GM18526 (cell line): ENCODE measurements at regions not wholly inside any gene's neighbourhood (a gene's known extent, or its start where the extent isn't known, plus 50 kb on each side); places are given as distances from the start of the nearest gene placed in this dataset.

Experiments
- POLR2A ChIP-seq: IDR thresholded peaks from 3 replicates; pipeline ENCODE4 v1.6.1; 2011; ENCODE audit not compliant: insufficient read length; ENCODE audit errors: extremely low read depth

GRCh38 chr2:118689033-118689432, 158.4 kb downstream of the EN1 start:
- no peak for TF ChIP-seq POLR2A

DNA sequence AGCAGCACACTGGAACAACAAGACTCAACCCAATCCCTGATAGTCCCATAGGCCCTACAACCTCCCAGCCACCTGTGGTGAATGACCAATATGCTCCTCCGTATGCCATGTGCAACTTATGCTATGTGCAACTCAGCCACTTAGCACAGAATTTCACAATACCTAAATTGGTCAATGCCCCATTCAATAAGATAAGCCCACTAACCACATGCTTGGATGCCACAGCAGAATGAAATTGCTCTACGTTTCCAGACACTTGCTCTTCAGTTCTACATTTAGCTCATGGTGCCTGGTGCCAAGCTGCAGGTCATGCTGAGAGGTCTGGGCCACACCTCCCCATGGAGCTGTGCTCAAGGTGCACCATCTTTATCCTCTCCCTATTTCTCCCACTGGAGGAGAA, 159.8 kb downstream of the EN1 start:
- TF ChIP-seq POLR2A = no peak

GRCh38 chr2:118687192-118687591, 160.3 kb downstream of the EN1 start:
- no peak for TF ChIP-seq POLR2A

GRCh38 chr2:118686346-118686745, 161.1 kb downstream of the EN1 start:
- no peak for TF ChIP-seq POLR2A

DNA sequence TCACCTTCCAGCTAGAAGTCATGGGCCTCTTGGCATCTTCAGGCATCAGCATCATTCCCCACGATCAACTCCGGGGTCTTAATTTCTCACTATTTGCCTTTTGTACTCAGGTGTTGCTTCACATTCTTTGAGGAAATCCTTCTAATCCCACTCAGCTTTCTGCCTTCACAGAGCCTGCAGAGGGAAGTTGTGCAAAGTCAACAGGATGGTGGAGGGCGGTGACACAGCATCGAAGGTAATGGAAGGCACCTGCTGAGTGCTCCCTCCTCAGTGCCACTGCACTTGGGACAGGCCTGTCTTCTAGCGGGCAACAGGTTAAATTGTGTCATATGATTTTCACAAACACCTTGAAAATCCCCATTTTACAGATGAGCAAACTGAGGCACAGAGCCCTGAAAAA, 164.0 kb downstream of the EN1 start:
- no peak for TF ChIP-seq POLR2A

GRCh38 chr2:118678985-118679384, 168.5 kb downstream of the EN1 start:
- TF ChIP-seq POLR2A = no peak

DNA sequence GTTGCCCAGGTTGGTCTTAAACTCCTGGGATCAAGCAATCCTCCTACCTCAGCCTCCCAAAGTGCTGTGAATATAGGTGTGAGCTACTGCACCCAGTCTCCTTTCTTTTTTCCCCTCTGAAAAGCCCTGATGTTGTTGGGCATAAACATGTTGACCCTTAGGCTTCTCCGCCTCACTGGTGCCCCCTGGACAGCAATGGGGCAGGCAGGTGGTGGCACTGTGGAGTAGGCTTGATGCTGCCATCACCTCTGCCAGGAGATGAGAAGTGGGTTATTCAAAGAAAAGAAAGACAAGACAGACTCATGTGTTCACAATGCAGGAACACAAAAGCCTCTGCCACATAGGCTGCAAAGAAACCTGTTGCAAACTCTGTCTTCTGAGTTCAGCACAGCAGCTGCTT, 169.9 kb downstream of the EN1 start:
- TF ChIP-seq POLR2A = no peak

- TF ChIP-seq POLR2A = no peak
Measured at GRCh38 chr2:118675531-118675930, 171.9 kb downstream of the EN1 start.

- no peak for TF ChIP-seq POLR2A
Measured at GRCh38 chr2:118672571-118673158, 174.8 kb downstream of the EN1 start.

DNA sequence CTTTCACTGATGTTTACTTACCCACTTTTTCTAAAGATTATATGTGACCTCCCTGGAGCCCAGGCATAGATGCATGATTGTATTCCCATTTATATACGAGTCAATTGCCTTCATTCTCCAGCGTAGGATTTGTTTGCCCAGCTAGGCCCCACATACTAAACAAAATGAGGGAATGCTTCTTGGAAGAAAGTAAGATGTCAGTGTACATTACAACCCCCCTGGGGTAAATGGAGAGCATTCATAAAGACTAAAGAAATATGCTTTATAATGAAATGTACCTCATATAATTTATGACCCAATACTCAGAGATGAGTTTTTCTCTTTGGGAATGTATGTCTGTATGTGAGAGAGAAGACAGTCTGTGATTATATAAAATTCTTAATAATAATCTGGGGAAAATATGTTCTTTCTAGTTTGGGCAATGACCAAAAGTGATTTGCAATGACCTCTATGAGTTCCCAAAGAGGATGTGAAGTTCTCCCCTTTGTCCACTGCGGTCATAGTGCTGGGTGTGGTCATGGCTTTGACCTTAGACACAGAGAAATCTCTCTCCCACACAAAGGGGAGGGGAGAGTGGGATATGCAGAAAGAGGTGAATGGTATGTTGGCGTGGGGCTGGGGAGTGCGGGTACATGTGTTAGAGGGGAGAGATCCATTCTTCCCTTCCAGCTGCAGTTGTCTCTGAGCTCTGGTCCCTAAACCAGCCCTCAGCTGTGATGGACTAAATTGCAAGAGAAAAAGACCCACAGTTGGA, 175.6 kb downstream of the EN1 start:
- no peak for TF ChIP-seq POLR2A

DNA sequence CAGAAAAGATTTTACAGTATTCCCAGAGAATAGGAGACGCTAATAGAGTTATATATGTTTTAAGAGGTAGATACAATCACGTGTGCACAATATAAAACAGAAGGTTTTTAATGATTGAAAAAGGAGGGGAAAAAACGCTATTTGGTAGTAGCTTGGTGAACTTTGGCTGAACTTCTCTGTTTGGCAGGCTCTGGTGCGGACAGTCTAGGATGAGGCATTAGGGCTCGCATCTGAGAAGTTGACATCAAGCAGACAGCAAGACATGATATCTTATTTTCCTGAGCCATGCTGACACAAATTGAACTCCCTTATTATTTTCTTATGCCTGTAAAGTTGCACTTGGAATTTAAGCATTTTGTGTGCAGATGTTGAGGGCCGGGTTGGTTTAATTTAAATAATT, 176.6 kb downstream of the EN1 start:
- TF ChIP-seq POLR2A = no peak

DNA sequence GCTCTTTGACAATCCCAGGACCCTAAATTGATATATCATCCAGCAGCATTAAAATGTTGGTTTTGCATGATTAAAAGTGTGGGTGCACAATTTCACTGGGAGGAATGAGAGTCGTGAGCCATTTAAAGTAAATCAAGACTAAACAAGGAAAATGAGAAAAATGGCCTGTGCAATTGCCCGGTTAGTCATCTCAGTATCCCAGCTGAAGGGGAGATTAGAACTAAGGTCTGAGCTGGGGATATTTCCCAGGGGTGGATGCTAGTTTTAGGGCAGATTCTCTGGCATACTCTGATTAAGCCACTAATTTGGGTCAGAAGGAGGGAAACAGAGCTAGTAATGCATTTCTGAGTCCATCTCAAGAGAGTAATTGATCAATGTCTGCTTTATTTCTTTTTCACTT, 177.2 kb downstream of the EN1 start:
- no peak for TF ChIP-seq POLR2A

DNA sequence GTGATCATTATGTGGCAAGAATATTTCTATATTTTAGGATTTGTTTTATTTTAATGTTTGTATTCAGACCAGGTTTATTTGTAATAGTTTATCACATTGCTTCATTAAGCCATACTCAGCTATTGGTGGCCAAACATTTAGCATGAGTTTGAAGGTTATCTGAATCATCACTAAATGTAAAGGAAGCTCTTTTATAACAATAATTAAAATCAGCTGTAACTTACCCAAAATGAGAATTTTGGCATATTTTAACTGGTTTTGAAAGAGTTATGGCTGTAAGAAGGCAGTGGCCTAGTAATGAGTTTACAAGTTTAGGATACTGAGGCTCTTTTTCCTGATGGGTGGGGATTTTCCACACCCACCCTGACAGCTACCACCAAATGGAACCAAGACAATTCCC, 177.8 kb downstream of the EN1 start:
- no peak for TF ChIP-seq POLR2A

DNA sequence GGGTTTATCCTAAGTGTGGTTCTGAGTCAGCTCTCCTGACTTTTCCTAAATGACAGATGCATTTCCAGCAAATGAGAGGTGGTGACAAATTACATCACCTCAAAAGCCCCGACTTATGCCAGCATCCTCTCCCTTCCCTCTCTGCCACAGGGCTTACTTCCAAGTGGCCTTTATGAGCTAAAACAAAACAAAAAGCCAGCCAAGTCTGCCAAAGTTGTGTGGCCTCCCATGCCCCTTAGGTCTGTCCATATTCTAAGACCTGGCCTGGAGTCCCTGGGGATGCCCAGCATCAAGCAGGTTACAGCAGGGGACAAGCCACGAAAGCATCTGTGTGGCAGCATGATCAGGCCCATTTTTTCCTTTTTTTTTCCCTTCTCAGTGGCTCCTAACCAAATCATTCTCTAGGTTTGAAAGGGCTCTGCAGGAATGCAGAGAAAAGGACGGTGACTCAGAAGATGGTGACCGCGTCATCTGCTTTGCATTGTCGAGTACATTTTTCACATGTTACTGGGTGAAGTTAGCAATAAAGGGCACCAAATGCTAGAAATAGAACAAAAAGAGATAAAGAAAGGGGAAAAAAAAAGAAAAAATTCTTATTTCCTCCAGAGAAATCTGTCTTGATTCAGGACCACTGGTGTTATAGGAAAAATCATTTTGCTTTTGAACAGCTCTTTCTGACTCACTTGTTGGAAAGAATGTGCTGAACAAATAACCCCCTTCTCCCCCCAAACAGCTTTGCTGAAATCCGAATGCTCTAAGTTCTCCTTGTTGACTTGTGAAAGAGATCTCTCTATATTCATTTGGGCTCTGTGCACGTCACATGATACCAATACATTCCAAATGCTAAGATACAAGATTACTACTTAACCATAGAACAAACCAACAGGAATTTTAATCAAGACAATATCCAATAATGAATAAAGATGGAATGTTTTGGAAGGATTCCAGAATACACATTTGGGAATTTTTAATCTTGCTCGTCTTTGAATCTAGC, 178.7 kb downstream of the EN1 start:
- no peak for TF ChIP-seq POLR2A

DNA sequence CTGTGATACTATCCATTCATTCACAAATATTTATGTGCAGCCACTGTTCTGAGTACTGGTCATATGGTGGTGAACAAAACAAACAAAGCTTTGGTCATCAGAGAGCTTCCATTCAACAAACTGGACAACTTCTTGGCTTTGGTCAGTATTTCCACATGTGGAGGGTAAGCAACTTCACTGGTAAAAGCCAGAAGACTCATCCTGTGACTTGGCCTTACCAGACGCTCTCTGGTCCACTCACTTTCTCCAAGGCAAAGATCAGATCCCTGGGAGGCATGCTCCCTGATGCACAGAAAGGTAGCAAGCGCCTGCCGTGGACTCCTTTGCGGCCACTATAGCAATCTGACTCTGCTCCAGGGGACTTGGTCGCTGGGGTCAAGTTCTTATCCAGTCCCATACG, 179.5 kb downstream of the EN1 start:
- no peak for TF ChIP-seq POLR2A

GRCh38 chr2:118667348-118667747, 180.1 kb downstream of the EN1 start:
- TF ChIP-seq POLR2A = no peak
